ENCODE measurements at regions not wholly inside any gene's neighbourhood (a gene's known extent, or its start where the extent isn't known, plus 50 kb on each side); places are given as distances from the start of the nearest gene placed in this dataset.

DNA sequence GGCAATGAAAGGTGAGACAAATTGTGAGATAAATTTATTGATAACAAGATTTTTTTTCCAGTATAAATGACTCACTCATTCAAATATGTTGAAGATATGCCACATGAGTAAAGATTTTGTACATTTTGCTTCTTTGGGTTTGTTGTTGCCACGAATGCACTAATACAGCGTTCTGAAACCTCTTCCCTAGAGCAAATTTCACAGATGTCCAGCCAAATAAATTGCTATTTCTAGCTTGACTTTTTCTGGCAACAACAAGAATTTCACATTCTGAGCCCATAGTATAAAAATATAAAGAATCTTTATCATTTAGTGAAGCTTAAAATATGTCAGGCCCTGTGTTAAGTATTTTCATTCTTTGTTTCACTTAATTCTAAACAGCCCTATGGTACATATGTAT, 114.5 kb upstream of the COL24A1 start:
- Histone ChIP-seq H3K9ac (ENCODE audit: low read length) (no peak overlapping the region), H3K4me3 (ENCODE audit: low read length) (no peak overlapping the region), H3K27me3 (ENCODE audit: low read length) (peaks cover 45% of the 10 kb centered on the region), H2AFZ (ENCODE audit: low read length) (no peak overlapping the region), H3F3A (ENCODE audit: low read length, unreplicated experiment) (no peaks in the 10 kb centered on the region), H3K4me1 (ENCODE audit: insufficient read depth, low read length) (no peaks in the 10 kb centered on the region), H3K9me3 (ENCODE audit: low read length) (no peaks in the 10 kb centered on the region), H3K27ac (ENCODE audit: low read length) (no peak overlapping the region), H4K20me1 (ENCODE audit: low read length) (no peaks in the 10 kb centered on the region), H3K9me2 (replicated peaks; ENCODE audit: low read length) (no peaks in the 10 kb centered on the region), H3K36me3 (ENCODE audit: low read depth, low read length) (no peaks in the 10 kb centered on the region), H3K79me2 (ENCODE audit: low read length) (no peaks in the 10 kb centered on the region), H3K4me2 (ENCODE audit: low read length) (no peak overlapping the region)
- ChIA-PET CTCF (no interaction called here), POLR2A (ENCODE audit: unreplicated experiment) (no interaction called here)
- BruUV-seq (replicated peaks): no TSS peak
- DNase-seq: no peak
- no peak for TF ChIP-seq EZH2phosphoT487 (IDR thresholded peaks at IDR 0.05; ENCODE audit: borderline replicate concordance, low read length)
- no peak for TF ChIP-seq EZH2 (IDR thresholded peaks at IDR 0.05; ENCODE audit: low read length, unreplicated experiment)
- TF ChIP-seq, protein P1, sequence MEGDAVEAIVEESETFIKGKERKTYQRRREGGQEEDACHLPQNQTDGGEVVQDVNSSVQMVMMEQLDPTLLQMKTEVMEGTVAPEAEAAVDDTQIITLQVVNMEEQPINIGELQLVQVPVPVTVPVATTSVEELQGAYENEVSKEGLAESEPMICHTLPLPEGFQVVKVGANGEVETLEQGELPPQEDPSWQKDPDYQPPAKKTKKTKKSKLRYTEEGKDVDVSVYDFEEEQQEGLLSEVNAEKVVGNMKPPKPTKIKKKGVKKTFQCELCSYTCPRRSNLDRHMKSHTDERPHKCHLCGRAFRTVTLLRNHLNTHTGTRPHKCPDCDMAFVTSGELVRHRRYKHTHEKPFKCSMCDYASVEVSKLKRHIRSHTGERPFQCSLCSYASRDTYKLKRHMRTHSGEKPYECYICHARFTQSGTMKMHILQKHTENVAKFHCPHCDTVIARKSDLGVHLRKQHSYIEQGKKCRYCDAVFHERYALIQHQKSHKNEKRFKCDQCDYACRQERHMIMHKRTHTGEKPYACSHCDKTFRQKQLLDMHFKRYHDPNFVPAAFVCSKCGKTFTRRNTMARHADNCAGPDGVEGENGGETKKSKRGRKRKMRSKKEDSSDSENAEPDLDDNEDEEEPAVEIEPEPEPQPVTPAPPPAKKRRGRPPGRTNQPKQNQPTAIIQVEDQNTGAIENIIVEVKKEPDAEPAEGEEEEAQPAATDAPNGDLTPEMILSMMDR (conservative IDR thresholded peaks at IDR 0.05; ENCODE audit: low read depth, low read length): no peak
- intact Hi-C loops (cut with micrococcal nuclease): no loop called here
- no peak for ATAC-seq

DNA sequence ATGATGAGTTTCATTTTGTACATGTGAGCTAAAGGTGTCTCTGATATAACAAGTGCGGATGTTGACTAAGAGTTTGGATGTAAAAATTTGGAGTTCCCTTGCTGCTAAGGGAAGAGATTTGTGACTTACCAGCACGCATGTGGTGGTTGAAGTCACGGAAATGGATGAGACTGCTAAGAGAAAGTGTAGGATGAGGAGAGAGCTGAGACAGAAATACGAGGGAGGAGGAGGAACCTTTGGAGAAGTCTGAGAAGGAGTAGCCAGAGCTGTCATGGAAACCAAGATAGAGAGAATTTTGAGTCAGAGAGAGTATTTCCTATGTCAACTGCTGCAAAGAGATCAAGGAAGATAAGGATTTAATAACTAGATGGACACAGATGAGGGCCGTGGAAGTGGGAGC, 106.5 kb upstream of the COL24A1 start:
- no peaks in the 10 kb centered on the region for H3K4me1 ChIP-seq (ENCODE audit: insufficient read depth, low read length)
- BruUV-seq (replicated peaks): no TSS peak
- H3K27me3 ChIP-seq (ENCODE audit: low read length): peaks cover 45% of the 10 kb centered on the region
- no peaks in the 10 kb centered on the region for H3K9me2 ChIP-seq (replicated peaks; ENCODE audit: low read length)
- DNase-seq: no peak
- H3K4me3 ChIP-seq (ENCODE audit: low read length): no peak overlapping the region
- intact Hi-C loops (cut with micrococcal nuclease): no loop called here
- ChIA-PET POLR2A (ENCODE audit: unreplicated experiment) (no interaction called here), CTCF (no interaction called here)
- H3K9ac ChIP-seq (ENCODE audit: low read length): no peak overlapping the region
- H3K4me2 ChIP-seq (ENCODE audit: low read length): no peak overlapping the region
- no peak overlapping the region for H2AFZ ChIP-seq (ENCODE audit: low read length)
- no peaks in the 10 kb centered on the region for H3K9me3 ChIP-seq (ENCODE audit: low read length)
- no peaks in the 10 kb centered on the region for H3K36me3 ChIP-seq (ENCODE audit: low read depth, low read length)
- no peak overlapping the region for H3K27ac ChIP-seq (ENCODE audit: low read length)
- no peaks in the 10 kb centered on the region for H4K20me1 ChIP-seq (ENCODE audit: low read length)
- no peaks in the 10 kb centered on the region for H3K79me2 ChIP-seq (ENCODE audit: low read length)
- no peak for ATAC-seq
- H3F3A ChIP-seq (ENCODE audit: low read length, unreplicated experiment): no peaks in the 10 kb centered on the region
- TF ChIP-seq EZH2 (IDR thresholded peaks at IDR 0.05; ENCODE audit: low read length, unreplicated experiment) (no peak), EZH2phosphoT487 (IDR thresholded peaks at IDR 0.05; ENCODE audit: borderline replicate concordance, low read length) (no peak)

DNA sequence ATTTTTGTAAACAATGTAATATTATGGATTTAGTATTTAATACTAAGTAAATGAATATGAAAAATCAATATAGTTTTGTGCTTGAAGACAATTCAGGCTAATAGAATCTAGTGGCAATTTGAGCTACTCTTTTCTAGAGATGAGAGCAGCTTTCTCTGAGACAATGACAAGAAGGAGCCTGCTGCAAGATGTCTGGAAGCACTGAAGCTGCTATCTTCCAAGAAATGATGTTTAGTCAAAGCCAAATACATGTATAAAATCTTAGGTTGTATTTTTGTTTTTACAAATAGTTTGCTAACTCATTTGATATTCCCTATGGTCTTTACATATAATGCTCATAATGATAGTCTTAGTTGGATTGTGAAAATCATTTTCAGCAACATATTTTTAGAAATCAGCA, 103.9 kb upstream of the COL24A1 start:
- CTCF ChIA-PET: no interaction called here
- DNase-seq: no peak

More for the DNA sequence above, 103.9 kb upstream of the COL24A1 start:
- POLR2A ChIA-PET (ENCODE audit: unreplicated experiment): interaction anchor here (0.7 kb wide), 1 partner anchor 59 kb away, joined by 4 read pairs; no protein-coding TSS in a partner anchor
- no peaks in the 10 kb centered on the region for H3F3A ChIP-seq (ENCODE audit: low read length, unreplicated experiment)
- no peaks in the 10 kb centered on the region for H3K79me2 ChIP-seq (ENCODE audit: low read length)
- intact Hi-C loops (cut with micrococcal nuclease): no loop called here
- H3K9me2 ChIP-seq (replicated peaks; ENCODE audit: low read length): no peaks in the 10 kb centered on the region
- TF ChIP-seq EZH2phosphoT487 (IDR thresholded peaks at IDR 0.05; ENCODE audit: borderline replicate concordance, low read length): no peak
- TF ChIP-seq, protein P1 (conservative IDR thresholded peaks at IDR 0.05; ENCODE audit: low read depth, low read length): no peak
- TF ChIP-seq EZH2 (IDR thresholded peaks at IDR 0.05; ENCODE audit: low read length, unreplicated experiment): no peak
- H3K4me2 ChIP-seq (ENCODE audit: low read length): no peak overlapping the region
- H3K27me3 ChIP-seq (ENCODE audit: low read length): peaks cover 37% of the 10 kb centered on the region
- no peaks in the 10 kb centered on the region for H3K36me3 ChIP-seq (ENCODE audit: low read depth, low read length)
- no peaks in the 10 kb centered on the region for H3K9me3 ChIP-seq (ENCODE audit: low read length)
- no peak overlapping the region for H2AFZ ChIP-seq (ENCODE audit: low read length)
- no peak overlapping the region for H3K9ac ChIP-seq (ENCODE audit: low read length)
- H3K27ac ChIP-seq (ENCODE audit: low read length): no peak overlapping the region
- no peaks in the 10 kb centered on the region for H4K20me1 ChIP-seq (ENCODE audit: low read length)
- no TSS peak for BruUV-seq (replicated peaks)
- H3K4me1 ChIP-seq (ENCODE audit: insufficient read depth, low read length): no peaks in the 10 kb centered on the region
- ATAC-seq: no peak
- no peak overlapping the region for H3K4me3 ChIP-seq (ENCODE audit: low read length)
